NCI-H146 treated with DMSO at 0.1 percent for 48 hours (cell line): ENCODE measurements at regions not wholly inside any gene's neighbourhood (a gene's known extent, or its start where the extent isn't known, plus 50 kb on each side); places are given as distances from the start of the nearest gene placed in this dataset.

Experiments
- DNase-seq: peaks from one replicate; lab custom pipeline; 2025; ENCODE audit not compliant: unreplicated experiment; lab: John Stamatoyannopoulos, UW

DNA sequence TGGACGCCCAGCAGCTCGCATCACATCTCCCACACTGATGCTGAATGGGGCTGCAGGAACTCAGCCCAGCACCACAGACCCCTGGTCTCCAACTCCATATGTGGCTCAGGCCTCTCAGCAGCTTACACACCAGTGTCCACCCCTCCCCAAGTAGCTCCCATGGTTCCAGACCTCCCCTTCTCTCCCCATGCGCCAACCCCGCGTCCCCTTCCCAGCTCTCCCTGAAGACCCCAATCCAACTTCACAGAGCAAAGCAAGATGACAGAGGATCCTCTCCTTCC is 188.9 kb downstream of the SH3BP4 start:
- DNase-seq = no peak

DNA sequence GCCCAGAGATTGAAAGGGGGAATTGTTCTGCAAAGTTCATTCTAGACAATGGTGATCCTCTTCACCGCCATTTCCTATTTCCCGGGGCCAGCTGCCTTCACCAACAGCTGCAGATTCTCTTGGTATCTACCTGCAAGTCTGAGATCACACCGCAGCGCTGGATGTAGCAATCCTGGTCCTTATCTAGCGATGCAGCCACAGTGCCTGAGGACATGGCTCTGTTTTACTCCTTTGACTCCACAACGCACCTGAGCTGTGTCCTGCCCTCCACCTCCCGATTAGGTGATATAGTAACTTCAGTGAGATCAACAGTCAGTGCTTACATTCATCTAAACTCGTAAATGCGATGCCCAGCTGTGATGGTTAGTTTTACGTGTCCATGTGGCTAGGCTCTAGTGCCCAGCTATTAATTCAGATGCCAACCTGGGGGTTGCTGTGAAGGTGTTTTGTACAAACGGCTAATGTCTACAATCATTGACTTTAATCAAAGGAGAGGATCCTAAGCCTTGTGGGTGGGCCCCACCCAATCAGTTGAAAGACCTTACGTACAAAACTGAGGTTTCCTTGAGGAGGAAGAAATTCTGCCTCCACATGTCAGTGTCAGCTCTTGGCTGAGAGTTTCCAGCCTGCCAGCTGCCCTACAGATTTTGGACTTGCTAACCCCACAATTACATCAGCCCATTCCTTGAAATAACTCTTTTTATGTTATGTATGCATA is 189.8 kb downstream of the SH3BP4 start:
- no peak for DNase-seq

DNA sequence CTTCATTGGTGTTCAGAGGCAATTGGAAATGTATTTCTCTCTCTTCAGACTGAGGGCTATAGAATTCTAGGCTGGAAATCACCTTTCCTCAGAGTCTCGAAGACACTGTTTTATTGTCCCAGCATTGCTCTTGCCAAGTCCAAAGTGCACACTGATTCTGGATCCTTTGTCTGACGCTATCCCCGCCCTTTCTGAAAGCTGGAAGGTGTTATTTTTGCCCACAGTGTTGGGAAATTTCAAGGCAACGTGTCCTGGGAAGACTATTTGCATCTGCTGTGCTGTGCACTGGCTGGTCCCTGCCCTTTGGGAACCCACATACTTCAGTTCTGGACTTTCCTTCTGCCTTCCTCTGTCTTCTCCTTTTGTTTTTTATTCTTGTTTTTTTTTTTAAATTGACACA is 190.8 kb downstream of the SH3BP4 start:
- DNase-seq = no peak

DNA sequence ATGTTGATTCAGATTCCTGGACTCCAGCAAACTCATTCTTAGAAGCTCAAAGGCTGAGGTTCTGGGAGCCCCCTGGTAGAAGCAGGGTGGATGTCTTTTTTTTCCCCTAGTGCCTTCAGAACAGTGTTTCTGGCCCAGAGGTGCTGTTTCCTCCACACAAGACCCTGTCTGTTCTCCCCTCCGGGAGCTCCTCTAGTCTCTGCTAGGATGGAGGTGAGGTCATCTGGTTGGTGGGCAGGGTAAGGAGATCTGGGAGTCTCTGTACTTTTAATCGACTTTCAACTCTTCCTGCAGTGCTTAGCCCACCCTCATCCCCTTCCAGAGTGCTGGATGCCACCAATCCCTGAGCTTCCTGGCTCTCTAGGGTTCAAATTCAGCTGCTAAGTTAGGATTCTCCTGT is 192.0 kb downstream of the SH3BP4 start:
- no peak for DNase-seq

DNA sequence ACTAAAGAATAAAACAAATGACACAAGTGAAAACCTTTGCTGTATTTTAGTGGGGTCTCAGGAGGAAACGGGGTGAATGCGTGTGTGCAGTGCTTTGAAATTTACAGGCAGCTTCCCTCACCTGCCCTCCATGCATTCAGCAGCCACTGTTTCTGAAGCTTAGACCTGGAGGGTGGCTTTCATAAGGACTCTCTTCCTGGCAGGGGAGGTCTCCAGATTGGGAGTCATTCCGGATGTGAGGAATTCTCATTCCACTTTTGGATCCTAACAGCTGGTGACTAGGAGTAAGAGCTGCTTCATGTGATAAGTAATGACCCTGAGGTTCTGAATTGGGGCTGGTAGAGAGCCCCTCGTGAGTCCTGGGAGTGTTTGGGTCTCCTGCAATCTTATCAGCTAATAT is 192.5 kb downstream of the SH3BP4 start:
- DNase-seq = no peak

DNA sequence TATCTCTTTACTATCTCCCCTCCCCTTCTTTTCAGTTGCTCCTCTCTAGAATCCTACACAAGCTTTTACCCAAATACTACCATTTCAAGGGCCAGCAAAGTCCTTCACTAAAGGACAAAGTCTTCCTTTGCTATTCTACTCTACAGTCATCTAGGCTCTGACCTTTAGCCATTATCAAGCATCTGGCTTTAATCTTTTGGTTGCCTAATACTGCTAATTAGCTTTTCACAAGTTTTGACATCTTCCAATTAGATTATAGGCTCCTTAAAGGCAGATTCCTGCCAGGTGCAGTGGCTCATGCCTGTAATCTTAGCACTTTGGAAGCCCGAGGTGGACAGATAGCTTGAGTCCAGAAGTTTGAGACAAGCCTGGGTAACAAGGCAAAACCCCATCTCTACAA is 194.4 kb downstream of the SH3BP4 start:
- no peak for DNase-seq

DNA sequence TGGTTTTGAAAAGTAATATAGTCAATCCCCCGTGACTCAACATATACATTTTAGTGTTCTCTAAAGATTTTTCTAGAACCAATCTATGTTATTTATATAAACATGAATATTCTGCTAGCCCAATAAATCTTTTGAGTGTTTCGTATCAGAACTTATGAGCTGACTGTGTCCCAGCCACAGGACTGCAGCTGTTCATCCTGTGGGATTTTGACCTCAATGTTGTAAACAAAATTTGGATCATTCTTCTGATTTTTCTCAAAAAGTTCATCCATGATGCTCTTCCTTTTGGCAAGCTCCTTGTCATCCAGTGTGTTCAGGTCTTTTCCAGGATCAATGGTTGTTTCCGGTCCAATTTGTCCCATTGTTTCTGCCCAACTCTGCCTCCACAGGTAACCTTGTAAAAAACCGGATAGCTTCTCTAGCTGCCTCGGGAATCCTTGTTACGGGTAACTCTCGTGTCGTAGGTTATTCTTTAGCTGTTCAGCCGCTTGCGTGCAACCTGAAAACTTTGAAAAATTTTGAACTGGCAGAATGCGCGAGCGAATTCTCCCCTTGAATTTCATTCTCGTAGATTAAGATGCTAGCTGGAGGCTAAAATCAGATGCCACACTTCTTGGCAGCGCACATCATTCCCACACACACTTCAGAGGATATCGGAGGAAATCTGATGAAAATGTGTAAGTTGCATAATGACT is 195.2 kb downstream of the SH3BP4 start:
- no peak for DNase-seq

DNA sequence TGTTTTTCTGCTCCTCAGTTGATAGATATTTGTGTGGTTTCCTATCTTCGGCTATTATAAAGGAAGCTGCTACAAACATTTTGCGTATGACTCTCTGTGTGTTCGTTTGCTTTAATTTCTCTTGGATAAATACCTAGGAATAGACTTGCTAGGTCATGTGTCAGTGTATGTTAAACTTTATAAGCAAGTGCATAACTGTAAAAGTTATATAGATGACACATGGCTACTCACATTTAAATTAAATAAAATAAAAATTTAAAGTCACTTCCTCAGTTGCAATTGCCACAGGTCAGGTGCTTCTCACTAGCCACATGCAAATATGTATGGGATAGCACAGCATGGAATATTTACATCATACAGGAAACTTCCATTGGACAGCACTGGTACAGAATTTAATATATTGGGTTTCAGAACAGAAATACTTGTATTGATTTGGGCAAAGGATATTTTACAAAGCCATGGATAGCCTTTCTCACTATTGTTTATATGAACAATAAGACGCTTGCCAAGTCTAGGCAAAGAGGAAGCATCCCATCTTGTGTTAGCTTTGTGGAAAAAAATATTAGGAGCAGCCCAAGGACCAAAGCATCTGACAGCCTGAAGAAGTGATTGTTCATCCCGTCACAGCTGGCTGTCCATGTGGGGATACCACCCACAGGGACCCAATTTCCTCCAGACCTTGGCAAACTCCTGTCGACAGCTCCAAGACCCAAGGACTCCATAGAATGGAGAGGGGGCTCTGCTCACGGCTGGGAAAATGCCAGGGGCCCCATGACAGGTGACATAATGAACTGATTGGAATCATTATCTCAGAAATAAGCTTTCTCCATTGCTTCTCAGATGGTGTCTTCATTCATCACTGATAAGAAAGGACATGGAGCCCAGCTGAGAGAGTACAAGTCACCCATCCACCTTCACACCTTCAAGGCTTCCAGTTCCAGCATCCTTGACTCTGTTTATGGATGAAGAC is 196.7 kb downstream of the SH3BP4 start:
- no peak for DNase-seq

DNA sequence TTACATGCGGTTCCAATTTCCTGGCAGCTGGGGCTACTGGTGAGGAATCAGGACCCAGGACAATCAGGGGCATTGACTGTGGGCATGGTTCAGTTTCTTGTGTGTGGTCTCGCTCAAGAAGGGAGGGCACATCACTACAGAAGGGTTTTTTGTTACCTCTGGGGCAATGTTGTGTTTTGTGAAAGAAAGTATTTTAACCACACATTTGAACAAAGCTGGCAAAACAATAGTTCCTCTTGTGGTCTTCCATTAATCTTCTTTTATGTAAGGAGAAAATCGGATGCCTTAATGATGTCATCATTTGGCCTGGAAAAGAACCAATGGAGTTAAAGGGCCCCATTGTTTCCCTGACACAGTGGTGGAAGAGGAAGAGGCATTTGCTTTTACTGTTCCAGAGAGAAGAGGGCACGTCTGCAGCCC is 197.4 kb downstream of the SH3BP4 start:
- no peak for DNase-seq

DNA sequence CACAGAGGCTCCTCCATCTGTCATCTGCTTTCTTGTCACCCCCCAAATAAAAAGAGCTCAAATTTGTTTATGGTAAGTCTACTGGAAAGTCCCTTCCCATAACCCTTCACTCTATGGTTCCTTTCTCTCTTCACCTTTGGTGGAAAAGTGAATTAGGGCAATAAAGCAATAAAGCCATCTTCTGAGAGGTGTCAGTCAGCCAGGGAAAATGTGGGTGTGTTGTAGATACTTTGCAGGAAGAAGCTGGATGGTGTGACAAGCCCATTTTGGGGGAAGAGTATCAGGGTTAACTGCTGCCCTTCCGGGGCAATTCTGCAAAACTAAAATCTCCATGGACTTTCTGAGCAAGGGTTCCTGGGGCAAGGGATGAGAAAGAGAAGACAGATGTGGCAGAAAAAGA is 197.9 kb downstream of the SH3BP4 start:
- DNase-seq = no peak

DNA sequence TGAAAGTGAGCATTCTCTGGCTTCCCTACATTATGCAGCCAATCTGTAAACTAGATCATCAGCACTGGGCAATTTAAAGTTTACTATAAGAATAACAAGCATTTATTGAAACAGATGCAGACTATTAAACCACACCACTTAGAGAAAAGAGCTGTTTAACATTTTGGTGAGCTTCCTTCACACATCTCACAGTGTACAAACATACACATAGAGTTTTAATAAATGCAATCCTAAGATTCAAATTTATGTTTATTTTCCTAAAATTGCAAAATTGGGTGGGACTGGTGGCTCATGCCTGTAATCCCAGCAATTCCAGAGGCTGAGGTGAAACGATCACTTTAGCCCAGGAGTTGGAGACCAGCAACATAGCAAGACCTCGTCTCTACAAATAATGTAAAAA is 199.3 kb downstream of the SH3BP4 start:
- no peak for DNase-seq

DNA sequence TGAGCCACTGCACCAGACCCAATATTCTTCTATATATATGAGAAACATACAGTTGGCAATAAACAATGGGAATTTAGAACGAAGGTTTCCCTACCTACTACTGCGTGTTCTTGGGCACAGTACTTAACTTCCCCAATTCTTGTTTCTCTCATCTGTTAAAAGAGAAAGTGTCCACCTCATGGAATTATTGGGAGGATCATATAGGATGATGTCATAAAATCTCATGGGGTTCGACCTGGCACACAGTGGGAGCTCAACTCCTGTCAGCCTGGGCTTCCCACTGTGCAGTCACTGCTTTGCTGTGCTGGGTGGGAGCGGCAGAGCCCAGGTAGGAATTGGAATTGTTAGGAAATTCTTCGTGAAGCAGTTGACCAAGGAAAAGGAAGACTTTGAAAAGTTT is 203.3 kb downstream of the SH3BP4 start:
- no peak for DNase-seq

DNA sequence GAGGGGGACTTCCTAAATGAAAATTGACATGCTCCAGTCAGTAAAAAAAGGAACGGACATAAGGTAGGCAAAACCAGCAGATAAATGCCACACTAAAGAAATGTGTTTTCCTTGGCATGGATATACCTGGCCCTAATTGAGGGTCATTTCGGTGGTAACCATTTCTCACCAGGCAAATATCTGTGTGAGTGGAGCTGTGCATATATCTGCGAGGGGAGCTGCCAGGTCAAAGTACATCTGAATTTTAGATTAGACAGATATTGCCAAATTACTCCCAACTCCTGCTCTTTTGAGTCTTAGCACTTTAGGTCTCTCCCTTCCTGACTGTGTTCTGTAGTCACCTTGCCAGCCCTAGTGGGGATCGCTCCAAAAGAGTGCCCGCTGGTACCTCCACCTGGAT is 204.2 kb downstream of the SH3BP4 start:
- no peak for DNase-seq

DNA sequence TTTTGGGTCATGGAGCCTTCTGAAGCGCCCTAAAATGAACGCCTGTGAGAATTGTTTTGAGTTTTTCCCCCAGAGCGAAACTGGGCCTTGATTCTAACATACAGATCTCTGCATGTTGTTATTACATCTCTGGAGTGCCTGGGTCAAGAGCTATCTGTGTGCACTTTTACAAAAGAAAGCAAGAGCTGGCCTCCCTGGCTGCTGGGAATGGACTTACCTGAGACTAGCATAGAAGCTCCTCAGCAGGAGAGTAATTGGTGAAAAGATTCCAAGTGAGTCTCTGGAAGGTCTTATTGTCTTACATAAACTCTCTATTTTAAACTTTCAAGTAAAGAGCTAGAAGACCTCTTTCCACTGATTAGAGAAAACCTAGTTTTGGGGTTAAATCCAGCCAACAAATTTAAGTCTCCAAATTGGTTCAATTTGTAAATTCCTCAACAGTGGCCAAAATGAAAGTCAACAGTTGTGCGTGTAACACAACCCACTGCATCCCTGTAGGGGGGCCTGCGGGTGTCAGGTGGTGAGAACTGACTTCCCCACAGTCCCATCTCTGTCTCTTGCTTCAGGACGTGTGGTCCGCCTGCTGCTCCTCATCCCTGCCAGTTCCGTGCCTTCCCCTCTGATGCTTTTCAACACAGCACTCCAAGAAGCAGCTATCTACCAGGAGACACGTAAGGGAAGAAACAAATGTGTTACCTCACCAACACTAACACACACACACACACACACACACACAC is 206.1 kb downstream of the SH3BP4 start:
- DNase-seq = no peak

DNA sequence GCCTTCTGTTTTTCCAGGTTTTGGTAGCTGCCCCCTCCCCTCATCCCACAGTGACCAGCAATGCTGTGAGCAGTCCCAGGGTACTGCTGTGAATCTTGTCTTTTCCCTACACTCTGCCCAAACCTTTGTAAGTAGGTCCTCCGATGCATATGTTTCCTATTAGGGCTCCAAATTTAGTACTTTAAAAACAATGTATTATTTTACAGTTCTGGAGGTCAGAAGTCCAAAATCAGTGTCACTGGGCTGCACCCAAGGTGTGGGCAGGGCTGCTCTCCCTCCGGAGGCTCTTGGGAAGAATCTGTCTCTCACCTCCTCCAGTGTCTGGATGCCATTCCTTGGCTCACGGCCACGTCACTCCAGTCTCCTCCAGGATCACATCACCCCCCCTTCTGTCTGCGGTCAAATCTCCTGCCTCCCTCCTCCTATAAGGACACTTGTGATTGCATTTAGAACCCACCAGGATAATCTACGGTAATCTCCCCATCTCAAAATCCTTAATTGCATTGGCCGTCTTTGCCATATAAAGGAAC is 208.5 kb downstream of the SH3BP4 start:
- no peak for DNase-seq

DNA sequence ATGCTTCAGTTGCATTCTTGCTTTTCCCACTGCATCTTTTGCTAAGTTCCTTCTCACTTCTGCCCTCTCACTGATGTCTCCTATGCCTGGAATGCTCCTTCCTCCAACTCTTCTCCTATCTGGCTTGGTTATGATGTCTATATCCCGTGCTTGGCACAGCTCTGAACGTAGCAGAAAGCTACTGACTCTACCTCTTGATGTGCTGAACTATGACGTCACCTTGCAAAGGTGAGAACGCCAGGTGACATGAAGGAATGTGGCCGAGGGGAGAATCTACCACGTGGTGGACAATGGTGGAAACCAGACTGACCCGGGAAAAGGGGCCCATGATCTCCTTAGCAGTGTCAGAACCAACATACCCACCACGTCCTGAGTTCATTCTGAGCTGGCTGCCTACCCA is 209.7 kb downstream of the SH3BP4 start:
- DNase-seq = no peak

DNA sequence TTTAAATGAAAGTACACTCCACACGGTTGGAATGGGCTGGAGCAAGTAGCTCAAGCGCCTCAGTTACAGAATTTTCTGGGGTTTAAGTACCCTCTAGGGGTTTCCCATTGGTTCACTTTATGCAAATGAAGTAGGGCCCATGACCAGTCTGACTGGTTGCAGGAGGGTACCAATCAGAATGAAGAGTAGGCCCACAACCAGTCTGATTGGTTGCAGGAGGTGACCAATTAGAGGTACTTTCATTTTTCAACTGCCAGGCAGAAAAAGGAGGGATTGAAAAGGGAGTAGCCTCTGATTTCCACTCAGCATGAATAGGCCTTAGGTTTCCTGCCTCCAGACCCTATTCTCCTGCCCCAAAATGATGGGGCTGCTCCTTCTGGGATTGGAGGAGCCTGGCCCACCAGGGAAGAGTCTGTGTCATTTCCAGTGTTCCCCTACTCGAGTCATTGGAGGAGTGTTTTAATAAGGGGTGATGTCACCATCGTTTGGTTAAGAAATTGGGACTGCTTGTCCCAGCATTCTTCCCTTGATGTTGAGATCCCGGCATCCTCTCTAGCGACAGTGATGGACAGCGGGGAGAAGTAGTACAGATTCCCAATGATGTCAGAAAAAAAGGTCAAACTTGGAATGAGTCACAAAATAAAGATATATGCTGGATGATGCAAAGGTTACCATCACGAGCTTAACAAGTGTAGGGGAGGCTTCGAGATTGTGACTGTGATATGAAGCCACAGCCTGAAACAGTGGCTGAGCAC is 210.4 kb downstream of the SH3BP4 start:
- DNase-seq = no peak

DNA sequence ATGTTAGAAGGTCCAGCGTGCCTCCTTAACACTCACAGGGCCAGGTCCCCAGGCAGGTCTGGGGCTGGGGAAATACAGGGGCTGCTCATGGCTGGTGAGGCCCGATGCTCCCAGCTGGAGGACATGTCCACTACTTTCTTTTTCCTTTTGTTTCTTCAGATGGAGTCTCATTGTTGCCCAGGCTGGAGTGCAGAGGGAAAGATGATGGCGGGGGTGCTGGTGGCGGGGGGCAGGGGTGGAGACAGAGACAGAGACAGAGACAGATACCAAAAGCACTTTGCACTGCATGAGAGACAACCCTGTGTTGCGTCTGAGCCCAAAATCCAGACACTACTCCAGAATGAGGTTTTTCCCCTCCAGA is 211.0 kb downstream of the SH3BP4 start:
- DNase-seq = no peak

DNA sequence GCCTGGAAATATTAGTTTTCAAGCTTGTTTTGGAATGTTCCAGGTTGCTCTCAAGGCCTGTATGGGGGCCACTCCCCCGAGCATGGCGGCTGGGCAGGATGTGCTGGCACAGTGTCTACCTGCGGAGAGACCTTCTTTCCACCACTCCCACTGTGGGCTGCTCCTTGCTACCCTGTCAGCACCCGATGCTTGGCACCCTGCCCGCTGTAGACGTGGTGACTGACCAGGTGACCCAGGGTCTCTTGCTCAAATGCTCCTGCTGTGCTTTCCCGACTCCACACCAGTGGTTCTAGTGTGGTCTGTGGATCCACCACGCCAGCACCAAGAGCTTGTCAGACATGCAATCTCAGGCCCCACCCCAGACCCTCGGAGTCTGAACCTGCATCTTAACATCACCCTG is 213.3 kb downstream of the SH3BP4 start:
- no peak for DNase-seq

DNA sequence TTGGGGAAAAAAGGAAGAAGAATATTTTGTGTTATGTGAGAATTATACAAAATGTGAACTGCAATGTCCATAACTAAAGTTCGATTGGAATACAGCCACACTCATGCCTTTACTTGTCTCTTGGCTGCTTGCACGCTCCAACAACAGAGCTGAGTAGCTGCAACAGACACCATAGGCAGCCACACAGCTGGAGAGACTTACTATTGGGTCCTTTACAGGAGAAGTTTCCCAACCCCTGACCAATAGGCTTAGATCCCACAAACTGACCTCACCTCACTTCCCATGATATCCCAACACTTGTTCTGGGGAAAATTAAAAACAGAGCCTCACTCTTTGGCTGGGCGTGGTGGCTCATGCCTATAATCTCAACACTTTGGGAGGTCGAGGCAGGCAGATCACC is 213.8 kb downstream of the SH3BP4 start:
- DNase-seq = no peak
